Suprapubic skin (tissue), 4 donors: ENCODE measurements at regions not wholly inside any gene's neighbourhood (a gene's known extent, or its start where the extent isn't known, plus 50 kb on each side); places are given as distances from the start of the nearest gene placed in this dataset.

Experiments
- CTCF ChIP-seq, 2 donors: fragments of 200-600 bp in 1 of 2; fragments of 450-650 bp in 1 of 2; sonication (generic) in 1 of 2; IDR thresholded peaks; one replicate each; pipeline ENCODE4 v1.5.1; 2016 to 2019; ENCODE audit warnings: antibody characterized with exemption in 2 of 2, mild to moderate bottlenecking in 1 of 2, moderate library complexity in 1 of 2
- EP300 ChIP-seq: sonication (generic); formaldehyde crosslinking; IDR thresholded peaks from one replicate; pipeline ENCODE4 v1.6.1; 2017; ENCODE audit warnings: antibody characterized with exemption
- POLR2A ChIP-seq, 2 donors: fragments of 450-650 bp; IDR thresholded peaks; one replicate each; pipeline ENCODE4 v1.6.1; 2017; ENCODE audit warnings: antibody characterized with exemption in 2 of 2, mild to moderate bottlenecking in 2 of 2, moderate library complexity in 2 of 2
- POLR2AphosphoS5 ChIP-seq, 3 donors: sonication (generic); formaldehyde crosslinking; IDR thresholded peaks; one replicate each; pipeline ENCODE4 v1.6.1; 2017; ENCODE audit warnings: antibody characterized with exemption in 3 of 3

- TF ChIP-seq CTCF (IDR thresholded peaks at IDR 0.05): no peak
- no peak for TF ChIP-seq POLR2AphosphoS5 (IDR thresholded peaks at IDR 0.05)
- TF ChIP-seq POLR2A (IDR thresholded peaks at IDR 0.05): no peak
- TF ChIP-seq EP300: no peak
Measured at GRCh38 chrX:39921838-39922237, 175.9 kb downstream of the BCOR start.
